WTC11 (cell line): ENCODE measurements at regions not wholly inside any gene's neighbourhood (a gene's known extent, or its start where the extent isn't known, plus 50 kb on each side); places are given as distances from the start of the nearest gene placed in this dataset.

Experiments
- ATF1 ChIP-seq: sonication (generic); formaldehyde crosslinking; IDR thresholded peaks from 2 replicates; pipeline ENCODE4 v1.8.1; 2023; ENCODE audit warnings: mild to moderate bottlenecking, moderate library complexity, missing genetic modification reagents
- ATF3 ChIP-seq: sonication (generic); formaldehyde crosslinking; conservative IDR thresholded peaks from 2 replicates; pipeline ENCODE4 v1.8.1; 2022; ENCODE audit warnings: mild to moderate bottlenecking, missing genetic modification reagents
- CREM ChIP-seq: sonication (generic); formaldehyde crosslinking; IDR thresholded peaks from 2 replicates; pipeline ENCODE4 v1.8.1; 2022; ENCODE audit warnings: mild to moderate bottlenecking, missing genetic modification reagents, moderate library complexity
- E2F1 ChIP-seq: sonication (generic); formaldehyde crosslinking; IDR thresholded peaks from 2 replicates; pipeline ENCODE4 v1.8.0; 2022; ENCODE audit warnings: mild to moderate bottlenecking, missing genetic modification reagents
- GRHL2 ChIP-seq: fragments of 250-450 bp; sonication (Bioruptor Pico); IDR thresholded peaks from 2 replicates; pipeline ENCODE4 v1.8.0; 2022; ENCODE audit warnings: mild to moderate bottlenecking, moderate library complexity; ENCODE audit not compliant: insufficient replicate concordance, severe bottlenecking
- NFE2L1 ChIP-seq: sonication (generic); formaldehyde crosslinking; IDR thresholded peaks from 2 replicates; pipeline ENCODE4 v1.8.1; 2023; ENCODE audit warnings: missing genetic modification reagents
- SMAD3 ChIP-seq: sonication (generic); formaldehyde crosslinking; IDR thresholded peaks from 2 replicates; pipeline ENCODE4 v1.8.0; 2022; ENCODE audit warnings: missing genetic modification reagents, mild to moderate bottlenecking, borderline replicate concordance
- TP53 ChIP-seq: sonication (generic); formaldehyde crosslinking; IDR thresholded peaks from 2 replicates; pipeline ENCODE4 v1.8.1; 2023; ENCODE audit warnings: mild to moderate bottlenecking, missing genetic modification reagents
- USF2 ChIP-seq: sonication (generic); formaldehyde crosslinking; IDR thresholded peaks from 2 replicates; pipeline ENCODE4 v1.8.1; 2023; ENCODE audit warnings: mild to moderate bottlenecking, missing genetic modification reagents, moderate library complexity
- TF ChIP-seq, protein P1 (sequence below): fragments of 200-600 bp; IDR thresholded peaks from 2 replicates; pipeline ENCODE4 v1.8.0; 2022; ENCODE audit warnings: antibody characterized with exemption
- TF ChIP-seq, protein P2 (sequence below): fragments of 250-450 bp; sonication (Bioruptor Pico); IDR thresholded peaks from 2 replicates; pipeline ENCODE4 v1.9.0; 2021; ENCODE audit warnings: mild to moderate bottlenecking
- TF ChIP-seq, protein P3 (sequence below): sonication (generic); formaldehyde crosslinking; IDR thresholded peaks from 2 replicates; pipeline ENCODE4 v1.8.1; 2023; ENCODE audit warnings: mild to moderate bottlenecking, moderate library complexity, missing genetic modification reagents

DNA sequence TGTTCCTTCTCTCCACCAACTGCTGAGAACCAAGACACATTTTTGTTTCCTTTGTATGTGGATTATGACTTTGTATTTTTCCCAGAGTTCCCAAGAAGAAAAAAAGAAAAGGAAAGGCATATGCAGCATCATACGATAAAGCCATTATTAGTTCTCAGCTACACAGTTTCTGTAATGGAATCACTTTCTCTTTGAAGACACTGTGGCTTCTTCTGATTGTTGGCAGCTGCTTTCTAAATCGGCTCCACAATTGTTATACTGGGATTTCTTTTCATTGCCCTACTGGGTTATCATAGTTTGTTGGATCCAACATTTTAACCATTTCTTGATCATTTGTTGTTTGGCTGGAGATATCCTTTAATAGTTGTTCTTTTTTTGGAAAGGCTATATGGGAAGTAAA, 89.5 kb upstream of the HIVEP3 start:
- TF ChIP-seq, protein P1, sequence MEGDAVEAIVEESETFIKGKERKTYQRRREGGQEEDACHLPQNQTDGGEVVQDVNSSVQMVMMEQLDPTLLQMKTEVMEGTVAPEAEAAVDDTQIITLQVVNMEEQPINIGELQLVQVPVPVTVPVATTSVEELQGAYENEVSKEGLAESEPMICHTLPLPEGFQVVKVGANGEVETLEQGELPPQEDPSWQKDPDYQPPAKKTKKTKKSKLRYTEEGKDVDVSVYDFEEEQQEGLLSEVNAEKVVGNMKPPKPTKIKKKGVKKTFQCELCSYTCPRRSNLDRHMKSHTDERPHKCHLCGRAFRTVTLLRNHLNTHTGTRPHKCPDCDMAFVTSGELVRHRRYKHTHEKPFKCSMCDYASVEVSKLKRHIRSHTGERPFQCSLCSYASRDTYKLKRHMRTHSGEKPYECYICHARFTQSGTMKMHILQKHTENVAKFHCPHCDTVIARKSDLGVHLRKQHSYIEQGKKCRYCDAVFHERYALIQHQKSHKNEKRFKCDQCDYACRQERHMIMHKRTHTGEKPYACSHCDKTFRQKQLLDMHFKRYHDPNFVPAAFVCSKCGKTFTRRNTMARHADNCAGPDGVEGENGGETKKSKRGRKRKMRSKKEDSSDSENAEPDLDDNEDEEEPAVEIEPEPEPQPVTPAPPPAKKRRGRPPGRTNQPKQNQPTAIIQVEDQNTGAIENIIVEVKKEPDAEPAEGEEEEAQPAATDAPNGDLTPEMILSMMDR = no peak
- TF ChIP-seq NFE2L1 (CRISPR knock-in tag) = no peak
- TF ChIP-seq TP53 = no peak
- no peak for TF ChIP-seq USF2 (CRISPR knock-in tag)
- no peak for TF ChIP-seq SMAD3 (CRISPR knock-in tag)
- TF ChIP-seq, protein P2, sequence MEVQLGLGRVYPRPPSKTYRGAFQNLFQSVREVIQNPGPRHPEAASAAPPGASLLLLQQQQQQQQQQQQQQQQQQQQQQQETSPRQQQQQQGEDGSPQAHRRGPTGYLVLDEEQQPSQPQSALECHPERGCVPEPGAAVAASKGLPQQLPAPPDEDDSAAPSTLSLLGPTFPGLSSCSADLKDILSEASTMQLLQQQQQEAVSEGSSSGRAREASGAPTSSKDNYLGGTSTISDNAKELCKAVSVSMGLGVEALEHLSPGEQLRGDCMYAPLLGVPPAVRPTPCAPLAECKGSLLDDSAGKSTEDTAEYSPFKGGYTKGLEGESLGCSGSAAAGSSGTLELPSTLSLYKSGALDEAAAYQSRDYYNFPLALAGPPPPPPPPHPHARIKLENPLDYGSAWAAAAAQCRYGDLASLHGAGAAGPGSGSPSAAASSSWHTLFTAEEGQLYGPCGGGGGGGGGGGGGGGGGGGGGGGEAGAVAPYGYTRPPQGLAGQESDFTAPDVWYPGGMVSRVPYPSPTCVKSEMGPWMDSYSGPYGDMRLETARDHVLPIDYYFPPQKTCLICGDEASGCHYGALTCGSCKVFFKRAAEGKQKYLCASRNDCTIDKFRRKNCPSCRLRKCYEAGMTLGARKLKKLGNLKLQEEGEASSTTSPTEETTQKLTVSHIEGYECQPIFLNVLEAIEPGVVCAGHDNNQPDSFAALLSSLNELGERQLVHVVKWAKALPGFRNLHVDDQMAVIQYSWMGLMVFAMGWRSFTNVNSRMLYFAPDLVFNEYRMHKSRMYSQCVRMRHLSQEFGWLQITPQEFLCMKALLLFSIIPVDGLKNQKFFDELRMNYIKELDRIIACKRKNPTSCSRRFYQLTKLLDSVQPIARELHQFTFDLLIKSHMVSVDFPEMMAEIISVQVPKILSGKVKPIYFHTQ (CRISPR knock-in tag) = no peak
- TF ChIP-seq ATF1 (CRISPR knock-in tag) = no peak
- no peak for TF ChIP-seq E2F1 (CRISPR knock-in tag)
- no peak for TF ChIP-seq CREM (CRISPR knock-in tag)
- TF ChIP-seq GRHL2 (CRISPR knock-in tag) = no peak
- TF ChIP-seq ATF3 (CRISPR knock-in tag) = no peak
- TF ChIP-seq, protein P3, sequence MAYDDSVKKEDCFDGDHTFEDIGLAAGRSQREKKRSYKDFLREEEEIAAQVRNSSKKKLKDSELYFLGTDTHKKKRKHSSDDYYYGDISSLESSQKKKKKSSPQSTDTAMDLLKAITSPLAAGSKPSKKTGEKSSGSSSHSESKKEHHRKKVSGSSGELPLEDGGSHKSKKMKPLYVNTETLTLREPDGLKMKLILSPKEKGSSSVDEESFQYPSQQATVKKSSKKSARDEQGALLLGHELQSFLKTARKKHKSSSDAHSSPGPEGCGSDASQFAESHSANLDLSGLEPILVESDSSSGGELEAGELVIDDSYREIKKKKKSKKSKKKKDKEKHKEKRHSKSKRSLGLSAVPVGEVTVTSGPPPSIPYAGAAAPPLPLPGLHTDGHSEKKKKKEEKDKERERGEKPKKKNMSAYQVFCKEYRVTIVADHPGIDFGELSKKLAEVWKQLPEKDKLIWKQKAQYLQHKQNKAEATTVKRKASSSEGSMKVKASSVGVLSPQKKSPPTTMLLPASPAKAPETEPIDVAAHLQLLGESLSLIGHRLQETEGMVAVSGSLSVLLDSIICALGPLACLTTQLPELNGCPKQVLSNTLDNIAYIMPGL (CRISPR knock-in tag) = no peak
